RKO (cell line): ENCODE measurements at regions not wholly inside any gene's neighbourhood (a gene's known extent, or its start where the extent isn't known, plus 50 kb on each side); places are given as distances from the start of the nearest gene placed in this dataset.
A peak's percentile ranks its signal among the peaks of the same experiment; 100 is the strongest.

Experiments used
- DNase-seq: peaks from one replicate; pipeline ENCODE4 v3.0.0-alpha.2; 2016; ENCODE audit warnings: low spot score

GRCh38 chr7:41795276-41795833 is 92.5 kb upstream of the INHBA start:
- no peak for DNase-seq

- DNase-seq: no peak
These were observed 90.7 kb upstream of the INHBA start for GRCh38 chr7:41793556-41793955.

GRCh38 chr7:41792120-41792519 is 89.2 kb upstream of the INHBA start:
- DNase-seq: no peak

GRCh38 chr7:41788556-41788955 is 85.7 kb upstream of the INHBA start:
- DNase-seq: no peak

- no peak for DNase-seq
These were observed 84.9 kb upstream of the INHBA start for GRCh38 chr7:41787651-41788350.

- no peak for DNase-seq
These were observed 84.1 kb upstream of the INHBA start for GRCh38 chr7:41786944-41787343.

GRCh38 chr7:41786404-41786803 is 83.5 kb upstream of the INHBA start:
- DNase-seq: no peak

- DNase-seq: no peak
These were observed 83.0 kb upstream of the INHBA start for GRCh38 chr7:41785840-41786239.

- DNase-seq: no peak
These were observed 82.4 kb upstream of the INHBA start for GRCh38 chr7:41785265-41785664.

- DNase-seq: no peak
These were observed 77.0 kb upstream of the INHBA start for GRCh38 chr7:41779918-41780317.

- no peak for DNase-seq
These were observed 75.2 kb upstream of the INHBA start for GRCh38 chr7:41777894-41778596.

- no peak for DNase-seq
These were observed 72.1 kb upstream of the INHBA start for GRCh38 chr7:41774966-41775365.

- DNase-seq: no peak
These were observed 70.9 kb upstream of the INHBA start for GRCh38 chr7:41773756-41774155.

- DNase-seq: no peak
These were observed 68.8 kb upstream of the INHBA start for GRCh38 chr7:41771717-41772116.

GRCh38 chr7:41769162-41769561 is 66.3 kb upstream of the INHBA start:
- no peak for DNase-seq

- no peak for DNase-seq
These were observed 60.7 kb upstream of the INHBA start for GRCh38 chr7:41763626-41764025.

- no peak for DNase-seq
These were observed 59.8 kb upstream of the INHBA start for GRCh38 chr7:41762641-41763040.

- peak; percentile 11 for DNase-seq
These were observed 57.4 kb upstream of the INHBA start for GRCh38 chr7:41760293-41760692.

GRCh38 chr7:41758321-41758720 is 55.4 kb upstream of the INHBA start:
- DNase-seq: no peak

- DNase-seq: no peak
These were observed 53.8 kb upstream of the INHBA start for GRCh38 chr7:41756650-41757182.

GRCh38 chr7:41755096-41755495 is 52.2 kb upstream of the INHBA start:
- DNase-seq: no peak

GRCh38 chr7:41754046-41754445 is 51.2 kb upstream of the INHBA start:
- DNase-seq: no peak
